SK-N-DZ (cell line): ENCODE measurements at regions not wholly inside any gene's neighbourhood (a gene's known extent, or its start where the extent isn't known, plus 50 kb on each side); places are given as distances from the start of the nearest gene placed in this dataset.

ENCODE experiments used
- DNase-seq: peaks from one replicate; pipeline ENCODE4 v3.0.0-alpha.2; 2015; ENCODE audit warnings: low spot score

DNA sequence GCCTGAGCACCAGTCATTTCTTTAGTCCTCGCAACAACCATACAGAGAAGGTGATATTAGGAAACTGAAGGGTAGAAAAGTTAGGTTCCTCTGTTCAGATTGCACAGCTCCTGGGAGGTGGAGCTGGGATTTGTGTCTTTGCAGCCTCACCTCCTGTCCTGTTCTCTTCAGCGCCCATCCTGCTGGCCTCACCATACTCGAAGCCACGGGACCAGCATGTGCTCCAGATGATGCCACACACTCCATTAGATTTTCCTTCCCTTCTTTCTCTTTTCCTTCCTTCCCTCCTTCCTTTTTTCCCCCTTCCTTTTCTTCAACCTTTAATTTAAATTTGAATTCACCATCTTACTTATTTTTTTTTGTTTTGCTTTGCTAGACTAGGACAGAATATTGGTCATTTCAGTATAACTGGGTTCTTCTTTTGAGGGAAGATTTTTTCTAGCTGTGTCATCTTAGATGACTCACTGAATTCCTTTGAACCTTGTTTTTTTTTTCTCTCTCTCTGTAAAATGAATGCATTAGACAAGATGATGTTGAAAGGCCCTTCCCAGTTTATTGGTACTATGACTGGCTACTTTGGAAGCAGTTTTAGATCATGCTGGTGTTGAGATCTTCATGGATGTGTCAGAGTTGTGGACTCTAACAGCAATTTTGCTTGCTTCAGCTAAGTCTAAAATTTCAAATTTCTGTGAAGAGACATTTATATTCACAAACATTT is 662.5 kb upstream of the TENM4 start:
- no peak for DNase-seq

DNA sequence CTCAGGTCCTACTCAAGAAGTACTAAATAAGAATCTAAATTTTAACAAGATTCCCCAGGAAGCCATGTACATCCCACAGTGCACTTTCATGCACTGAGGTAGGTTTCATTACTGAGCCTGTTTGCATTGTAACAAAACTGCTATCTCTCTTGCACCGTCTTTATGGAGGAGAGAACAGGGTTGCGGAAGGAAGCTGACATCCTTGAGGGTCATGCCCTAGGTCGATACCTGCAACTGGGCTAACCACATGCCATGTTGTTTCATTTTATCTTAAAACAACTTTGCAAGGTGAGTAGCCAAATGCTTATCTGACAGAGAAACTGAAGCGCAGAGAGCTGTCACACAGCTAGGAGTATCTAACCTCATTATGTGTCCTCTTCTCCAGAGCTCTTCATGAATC is 656.3 kb upstream of the TENM4 start:
- no peak for DNase-seq

DNA sequence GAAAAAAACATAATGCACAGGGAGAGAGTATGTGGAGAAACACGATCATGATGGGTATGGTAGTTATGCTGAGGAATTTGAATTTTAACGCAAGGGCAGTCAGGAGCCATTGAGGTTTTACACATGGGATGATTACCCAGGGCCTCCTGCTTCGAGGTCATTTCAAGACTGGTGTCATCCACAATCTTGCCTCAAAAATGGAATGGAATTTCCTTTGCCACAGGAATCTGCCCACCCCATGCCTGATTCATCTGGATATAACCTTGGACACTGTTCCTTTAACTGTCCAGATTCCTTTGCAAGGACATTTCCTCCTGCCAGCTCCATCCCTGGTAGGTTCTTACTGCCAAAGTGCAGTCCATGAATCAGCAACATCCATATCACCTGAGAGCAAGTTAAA is 655.9 kb upstream of the TENM4 start:
- DNase-seq, result no peak

DNA sequence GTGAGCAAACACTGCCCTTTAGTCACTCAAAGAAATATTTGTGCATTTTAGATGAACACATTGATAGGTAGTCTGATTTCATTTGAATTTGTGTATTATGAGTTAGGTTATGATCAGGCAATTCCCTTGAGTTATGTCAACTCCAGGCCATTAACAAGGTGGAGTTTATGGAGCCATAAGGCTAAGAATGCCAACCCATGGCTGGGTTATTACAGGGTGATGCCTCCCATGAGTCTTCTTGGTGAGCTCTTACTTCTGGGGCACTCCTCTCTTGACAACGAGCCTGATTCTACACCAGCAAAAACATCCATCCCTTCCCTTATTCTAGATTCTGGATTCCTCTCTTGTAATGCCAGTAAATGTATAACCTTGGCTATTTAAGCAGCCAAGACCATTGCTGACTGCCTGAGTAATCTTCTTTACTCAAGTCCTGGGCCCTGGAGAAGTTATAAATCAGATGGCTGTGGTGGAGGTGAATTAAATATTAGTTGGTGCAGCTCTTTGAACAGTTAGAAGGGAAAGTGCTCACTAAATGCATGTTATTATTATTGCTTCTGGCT is 645.7 kb upstream of the TENM4 start:
- no peak for DNase-seq

DNA sequence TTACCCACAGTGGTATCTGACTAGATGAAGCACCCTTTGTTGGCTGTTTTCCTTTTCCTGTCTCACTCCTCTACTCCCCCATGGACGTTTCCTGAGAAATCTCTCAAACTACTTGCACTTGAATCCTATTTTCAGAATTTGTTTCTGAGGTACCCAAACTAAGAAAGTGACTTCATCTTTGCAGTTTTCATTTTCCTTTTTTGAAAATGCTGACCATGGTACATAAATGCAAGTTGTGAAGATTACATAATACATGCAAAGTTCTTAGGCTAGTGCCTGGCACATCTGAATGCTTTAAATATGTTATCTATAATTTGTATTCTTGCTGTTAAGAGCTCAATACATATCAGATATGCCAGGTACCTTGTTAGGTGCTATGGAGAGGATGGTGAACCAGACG is 644.7 kb upstream of the TENM4 start:
- no peak for DNase-seq

DNA sequence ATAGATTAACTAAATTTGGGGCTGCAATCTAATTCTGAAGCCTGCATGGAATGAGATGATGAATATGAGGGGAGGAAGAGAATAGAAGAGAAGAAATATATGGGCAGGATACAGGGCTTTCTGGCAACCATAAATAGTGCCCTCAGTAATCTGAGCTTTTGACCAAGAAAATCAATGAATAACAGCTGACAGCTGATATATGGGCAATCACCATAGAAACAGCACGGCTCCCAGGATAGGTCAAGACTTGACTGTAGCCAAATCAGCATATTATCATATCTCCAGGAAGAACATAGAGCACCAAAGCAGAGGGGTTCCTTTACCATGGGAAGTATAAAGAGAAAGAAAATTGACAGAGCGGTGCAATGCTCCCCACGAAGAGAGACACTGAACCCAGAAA is 643.8 kb upstream of the TENM4 start:
- DNase-seq, result no peak

DNA sequence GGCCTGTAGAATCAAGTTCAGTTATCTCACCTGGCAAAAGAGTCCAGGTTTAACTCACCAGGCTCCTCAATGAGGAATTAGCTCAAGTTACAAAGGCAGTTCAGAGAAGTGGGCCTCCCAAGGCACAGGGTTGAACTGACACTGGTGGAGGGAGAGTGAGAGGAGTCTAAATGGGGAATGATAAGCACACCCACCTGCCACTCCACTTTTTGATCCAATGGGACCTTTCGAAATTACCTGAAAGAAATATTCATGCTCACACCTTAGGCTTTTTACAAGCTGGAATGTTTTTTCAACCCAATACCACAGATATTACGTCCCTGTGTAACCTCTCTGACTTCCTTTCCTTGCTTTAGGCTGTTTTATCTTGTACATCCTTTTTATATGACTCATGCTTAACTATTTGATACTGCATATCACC is 642.7 kb upstream of the TENM4 start:
- no peak for DNase-seq

DNA sequence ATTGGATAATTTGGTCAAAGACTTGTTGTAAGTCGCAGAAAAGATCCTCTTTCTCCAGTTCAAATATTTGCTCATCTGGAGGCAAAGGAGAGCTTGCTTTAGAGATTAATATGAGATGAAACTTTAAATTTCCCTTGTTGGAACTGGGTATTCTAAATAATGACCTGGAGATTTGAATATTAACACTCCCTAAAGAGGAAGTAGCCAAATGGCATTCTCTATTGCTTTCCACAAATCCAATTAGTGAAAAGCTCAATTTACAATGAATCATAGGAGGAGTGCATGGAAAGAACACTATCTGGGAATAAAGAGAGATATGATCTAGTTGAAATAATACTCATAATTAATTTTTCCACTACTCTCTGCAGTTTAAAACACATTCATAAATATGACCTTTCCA is 641.6 kb upstream of the TENM4 start:
- no peak for DNase-seq

DNA sequence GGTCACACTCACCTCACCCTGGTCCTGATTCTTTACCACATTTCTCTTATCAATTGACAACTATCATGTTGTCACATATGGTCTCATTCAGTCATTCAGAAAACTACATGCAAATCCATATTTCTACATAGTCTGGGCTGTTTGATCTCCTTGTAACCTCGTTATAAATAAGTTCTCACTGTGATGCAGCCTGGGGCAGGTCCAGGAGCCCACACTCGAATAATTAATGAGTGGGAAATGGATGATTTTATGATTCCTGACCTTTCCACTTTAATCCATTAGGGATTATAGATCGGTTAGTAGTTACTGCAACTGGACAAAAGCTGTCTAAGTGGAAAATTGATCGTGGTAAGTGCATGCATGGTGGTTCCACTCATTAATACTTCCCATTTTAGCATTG is 636.3 kb upstream of the TENM4 start:
- no peak for DNase-seq

DNA sequence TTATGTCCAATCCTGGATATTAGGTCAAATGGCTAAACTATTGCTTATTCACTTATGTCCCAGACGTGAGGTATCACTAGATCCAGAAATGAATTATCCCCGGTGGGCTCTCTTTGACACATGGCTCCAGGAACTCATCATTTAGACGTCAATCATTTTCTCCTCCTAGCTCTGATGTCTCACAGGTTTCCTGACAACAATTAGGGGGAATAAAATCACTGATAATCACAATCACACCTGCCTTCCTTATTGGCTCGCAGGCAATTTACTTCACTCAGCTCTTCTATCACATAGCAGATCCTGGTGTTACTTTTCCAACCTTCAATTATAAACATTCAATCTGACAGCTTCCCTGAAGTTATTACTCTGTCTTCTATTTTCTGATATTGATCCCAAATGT is 634.0 kb upstream of the TENM4 start:
- DNase-seq, result no peak

DNA sequence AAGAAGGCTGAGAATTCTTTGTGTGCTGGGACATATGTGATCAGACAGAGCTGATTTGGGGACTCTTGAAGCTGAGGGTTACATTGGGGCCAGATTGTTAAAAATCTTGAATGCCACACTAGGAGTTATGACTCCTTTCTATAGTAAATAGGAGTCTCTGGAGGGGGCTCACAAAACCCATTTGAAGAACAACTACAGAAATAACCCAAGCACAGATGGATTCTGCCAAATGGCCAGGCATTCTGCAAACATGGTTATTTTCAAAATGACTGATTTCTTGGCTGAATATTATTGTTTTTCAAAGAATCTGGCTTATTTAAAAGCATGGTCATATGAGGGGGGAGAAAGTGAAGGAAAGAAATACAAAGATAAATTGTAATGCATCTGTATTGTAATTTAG is 625.5 kb upstream of the TENM4 start:
- DNase-seq, result no peak

DNA sequence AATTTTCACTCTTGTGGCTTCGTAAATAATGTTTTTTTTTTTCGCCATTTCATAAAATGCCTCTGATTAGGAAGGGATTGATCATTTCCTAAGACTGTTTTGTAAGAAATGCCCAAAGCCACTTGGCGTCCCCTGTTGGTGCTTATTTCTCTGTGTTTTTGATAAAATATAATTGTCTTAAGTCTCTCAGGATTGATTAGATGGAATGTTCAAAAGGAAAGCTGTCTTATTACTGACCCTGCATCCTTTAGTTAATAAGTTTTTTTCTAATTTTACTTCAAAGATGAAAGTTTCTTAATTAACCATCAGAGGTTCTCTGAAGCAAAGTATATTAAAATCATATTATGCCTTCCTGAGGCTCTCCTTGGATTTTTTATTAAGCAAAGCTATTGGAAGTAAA is 624.3 kb upstream of the TENM4 start:
- DNase-seq, result no peak

DNA sequence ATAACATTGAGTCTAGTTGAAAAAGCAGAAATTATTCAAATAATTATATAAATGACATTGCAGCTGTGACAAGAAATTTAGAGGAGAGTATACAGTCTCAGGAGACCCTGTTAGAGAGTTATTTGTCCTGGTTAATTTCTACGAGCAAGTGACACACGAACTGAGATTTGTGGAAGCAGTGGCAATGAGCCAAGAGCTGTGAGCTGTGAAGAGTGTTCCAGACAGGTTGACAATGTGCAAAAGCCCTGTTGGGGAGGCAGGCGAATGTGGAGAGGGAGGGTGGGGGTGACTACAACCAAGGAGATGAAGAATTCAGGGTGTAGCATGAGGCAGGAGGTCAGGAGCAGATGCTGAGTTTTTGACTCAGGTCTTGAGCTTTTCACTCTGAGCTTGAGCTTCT is 620.2 kb upstream of the TENM4 start:
- DNase-seq, result no peak

DNA sequence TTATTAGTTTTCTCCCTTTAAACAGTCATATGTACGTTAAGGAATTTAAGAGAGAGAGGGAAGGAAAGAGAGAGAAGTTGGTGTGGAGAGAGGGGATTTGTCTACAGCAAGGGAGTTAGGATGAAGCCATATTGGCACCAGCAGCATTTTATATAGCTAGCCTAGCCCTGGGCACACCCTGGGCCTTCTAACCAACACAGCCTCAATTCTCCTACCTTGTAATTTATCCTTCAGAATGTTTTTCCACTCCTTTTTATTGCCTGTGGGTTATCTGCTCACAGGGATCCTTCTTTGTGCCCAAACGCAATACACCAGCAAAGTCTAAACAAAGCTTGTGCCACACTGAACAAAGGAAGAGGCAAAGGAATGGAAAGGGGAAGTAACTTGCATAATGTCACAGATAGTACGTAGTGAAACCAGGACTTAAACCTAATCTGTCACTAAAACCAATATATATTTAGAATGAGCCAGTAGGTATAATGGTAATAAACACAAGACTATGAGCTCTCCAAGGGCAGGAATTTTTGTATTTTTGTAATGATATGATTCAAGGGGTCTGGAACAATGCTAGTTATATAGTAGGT is 613.8 kb upstream of the TENM4 start:
- DNase-seq, result no peak

DNA sequence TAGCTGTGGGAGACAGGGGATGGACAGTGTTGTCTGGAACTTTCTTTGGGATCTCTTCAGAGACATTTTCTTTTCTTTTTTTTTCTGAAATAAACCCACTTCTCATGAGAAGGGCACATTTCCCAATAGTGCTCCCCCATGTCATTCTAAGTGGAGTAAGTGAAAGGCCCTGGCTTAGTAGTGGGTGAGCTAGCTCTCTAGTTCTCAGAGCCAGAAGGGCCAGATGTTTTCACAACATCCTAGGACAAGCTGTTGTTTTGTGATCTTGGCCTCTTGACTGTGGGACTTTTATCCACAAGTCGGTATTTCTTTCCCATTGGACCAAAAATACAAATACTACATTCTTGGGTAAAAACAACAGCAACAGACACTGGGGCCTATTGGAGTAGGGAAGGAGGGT is 607.7 kb upstream of the TENM4 start:
- DNase-seq, result no peak

DNA sequence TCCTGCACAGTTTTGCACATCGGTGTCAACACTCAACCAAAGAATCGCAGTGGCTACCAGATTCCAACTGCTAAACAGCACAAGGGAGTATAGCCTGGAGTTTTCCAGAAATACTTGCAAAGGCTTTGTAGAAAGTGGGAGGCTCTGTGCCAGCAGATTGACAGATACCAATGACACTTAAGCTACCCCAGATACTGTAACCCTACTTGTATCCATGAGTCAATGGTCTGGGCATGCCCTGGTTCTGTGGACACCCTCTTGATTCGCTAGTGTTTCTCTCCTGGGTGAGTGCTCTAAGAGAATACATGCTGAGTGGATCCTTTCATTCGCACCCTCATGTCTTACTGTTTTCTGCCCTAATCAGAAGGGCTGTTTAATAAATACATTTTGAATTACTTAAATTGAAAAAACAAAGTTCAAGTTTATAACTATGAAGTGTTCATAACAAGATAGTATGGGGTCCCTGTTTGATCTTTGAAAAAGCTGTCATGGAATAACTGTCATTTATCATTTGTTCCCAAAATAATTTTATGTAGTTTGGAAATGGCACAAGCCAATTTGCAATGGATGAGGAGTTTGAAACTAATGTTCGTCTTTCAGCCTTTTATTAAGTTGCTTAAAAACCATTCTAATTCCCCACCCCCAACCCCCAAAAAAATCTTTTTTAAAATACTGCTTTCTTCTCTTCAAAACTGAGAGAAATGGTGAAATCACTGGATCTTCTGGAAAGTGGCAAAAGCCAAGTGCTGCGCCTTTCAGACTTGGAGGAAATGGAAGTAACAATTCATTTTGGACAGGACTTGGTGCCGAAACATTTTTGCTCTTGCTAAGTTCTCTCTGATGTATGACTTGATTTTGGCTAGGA is 600.5 kb upstream of the TENM4 start:
- no peak for DNase-seq

DNA sequence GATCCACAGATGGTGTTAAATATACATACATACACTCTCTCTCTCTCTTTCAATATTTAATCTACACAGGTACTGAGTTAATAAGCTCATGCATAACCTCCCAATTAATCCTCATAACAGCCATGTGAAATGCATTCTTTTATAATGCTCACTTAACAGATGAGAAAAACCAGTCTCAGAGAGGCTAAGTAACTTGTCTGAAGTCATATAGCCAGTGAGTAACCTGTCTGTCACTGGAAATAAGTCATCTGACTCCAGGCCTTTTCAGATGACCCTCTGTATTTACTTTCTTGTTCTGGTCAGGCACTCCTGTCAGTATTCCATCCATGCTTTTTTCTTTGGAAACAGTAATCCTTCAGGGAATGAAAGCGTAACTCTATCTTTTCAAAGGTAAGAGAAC is 594.0 kb upstream of the TENM4 start:
- no peak for DNase-seq

DNA sequence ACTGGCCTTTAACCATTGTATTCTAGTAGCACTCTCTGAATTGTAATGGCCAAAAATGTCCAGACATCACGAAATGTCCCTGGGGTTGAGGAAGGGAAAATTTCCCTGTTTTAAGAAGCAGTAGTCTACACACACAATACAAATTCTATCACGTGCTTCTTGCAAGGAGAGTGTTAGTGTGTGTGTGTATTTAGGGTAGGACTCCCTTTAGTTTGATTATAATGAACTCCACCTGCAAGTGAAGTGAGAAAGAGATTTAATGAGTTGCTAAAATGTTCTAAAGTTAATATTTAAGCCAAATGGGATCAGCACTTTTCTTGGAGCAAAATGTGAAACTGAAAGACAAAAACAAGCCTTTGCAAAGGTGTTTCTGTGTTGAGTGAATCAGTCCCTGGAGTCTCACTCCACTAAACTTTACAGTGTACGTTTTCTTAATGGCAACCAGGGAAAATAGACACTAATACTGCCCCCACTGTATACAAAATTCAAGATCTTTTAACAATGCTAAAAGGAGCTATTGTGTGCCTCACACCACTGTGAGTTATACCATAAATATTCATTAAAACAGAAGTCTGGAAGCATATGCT is 590.3 kb upstream of the TENM4 start:
- DNase-seq, result no peak

DNA sequence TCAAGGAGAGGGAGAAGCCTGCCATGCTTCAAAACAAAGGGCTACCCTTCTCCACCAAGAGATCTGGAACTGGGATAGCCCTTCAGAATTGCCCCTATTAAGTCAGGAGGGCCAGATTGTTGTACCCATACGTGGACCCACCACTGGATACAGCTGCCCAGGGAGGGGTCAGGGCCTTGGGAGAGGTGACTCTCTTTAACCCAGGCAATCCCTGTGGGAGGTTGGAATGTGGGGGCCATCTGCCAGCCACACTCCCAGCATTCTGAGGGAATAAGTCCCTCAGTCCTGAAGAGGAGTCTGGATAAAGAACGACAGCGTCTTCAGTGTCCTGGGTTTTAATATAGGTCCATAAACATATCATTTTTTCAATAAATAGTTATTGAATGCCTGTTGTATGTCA is 588.2 kb upstream of the TENM4 start:
- DNase-seq, result no peak

DNA sequence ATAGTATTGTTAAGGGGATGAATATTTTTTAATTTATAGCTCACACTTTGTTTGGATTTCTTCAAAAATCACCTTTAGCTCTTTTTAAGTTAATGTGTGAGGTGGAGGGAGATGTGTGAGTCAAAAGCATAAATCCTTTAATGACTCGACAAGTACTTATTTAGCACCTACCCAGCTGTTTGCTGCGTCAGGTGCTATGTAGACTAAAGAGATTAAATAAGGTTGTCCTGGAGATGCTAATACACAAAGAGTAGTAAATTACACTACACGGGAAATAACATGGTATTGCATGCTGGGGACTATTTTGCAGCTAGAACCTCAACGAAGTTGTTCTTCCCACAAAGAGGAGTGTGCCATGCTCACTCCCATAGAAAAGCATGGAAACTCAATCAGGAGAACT is 583.3 kb upstream of the TENM4 start:
- no peak for DNase-seq

DNA sequence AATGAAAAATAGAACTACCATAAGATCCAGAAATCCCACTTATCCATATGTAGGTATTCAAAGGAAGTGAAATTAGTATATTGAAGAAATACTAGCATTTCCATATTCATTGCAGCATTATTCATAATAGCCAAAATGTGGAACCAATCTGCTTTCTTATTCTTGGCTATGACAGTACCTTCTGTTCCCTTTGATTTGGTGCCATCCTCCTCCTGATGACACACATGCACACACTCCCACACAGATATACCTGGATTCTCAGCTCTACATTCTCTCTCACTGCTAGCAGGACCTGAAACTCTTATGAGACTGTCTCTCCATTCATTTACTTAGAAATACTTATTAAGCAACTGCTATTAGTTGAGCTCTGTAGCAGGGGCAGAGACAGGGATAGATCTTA is 582.6 kb upstream of the TENM4 start:
- DNase-seq, result no peak

DNA sequence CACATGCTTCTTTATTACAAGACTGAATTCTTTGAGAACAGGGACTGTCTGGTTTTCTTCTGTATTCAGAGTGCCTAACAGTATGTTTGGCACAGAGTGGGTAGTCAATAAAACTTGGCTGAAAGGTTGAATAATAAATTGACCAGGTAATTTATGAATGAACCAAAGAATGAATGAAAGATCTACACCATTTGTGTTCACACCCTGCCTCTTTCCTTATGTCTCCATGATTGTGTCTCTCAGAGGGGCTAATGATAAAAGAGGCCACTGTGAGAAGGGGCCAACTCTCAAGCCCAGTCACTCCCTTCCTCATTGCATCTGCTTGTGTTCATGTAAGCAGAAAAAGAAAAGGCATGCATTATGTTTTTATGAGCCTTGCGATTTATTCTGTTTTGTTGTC is 569.7 kb upstream of the TENM4 start:
- DNase-seq, result no peak
